GM19025 (cell line): ENCODE measurements at regions not wholly inside any gene's neighbourhood (a gene's known extent, or its start where the extent isn't known, plus 50 kb on each side); places are given as distances from the start of the nearest gene placed in this dataset.

Source experiments
- ATAC-seq: cut with Tn5 transposase; IDR thresholded peaks from one replicate; pipeline ENCODE4 v1.9.1; 2021; ENCODE audit warnings: mild to moderate bottlenecking, low read depth, moderate library complexity; ENCODE audit not compliant: unreplicated experiment

- ATAC-seq = no peak
These were observed 445.0 kb upstream of the GOLIM4 start for GRCh38 chr3:168540726-168541125.

- ATAC-seq = no peak
These were observed 444.2 kb upstream of the GOLIM4 start for GRCh38 chr3:168539909-168540308.

- no peak for ATAC-seq
These were observed 439.0 kb upstream of the GOLIM4 start for GRCh38 chr3:168534761-168535160.

- ATAC-seq = no peak
These were observed 437.9 kb upstream of the GOLIM4 start for GRCh38 chr3:168533600-168533999.

- ATAC-seq = no peak
These were observed 436.4 kb upstream of the GOLIM4 start for GRCh38 chr3:168532135-168532534.

- ATAC-seq = no peak
These were observed 435.4 kb upstream of the GOLIM4 start for GRCh38 chr3:168531116-168531515.

GRCh38 chr3:168524129-168524528, 428.4 kb upstream of the GOLIM4 start:
- ATAC-seq = no peak

GRCh38 chr3:168517249-168518071, 421.7 kb upstream of the GOLIM4 start:
- no peak for ATAC-seq

- no peak for ATAC-seq
These were observed 418.5 kb upstream of the GOLIM4 start for GRCh38 chr3:168514252-168514651.

- no peak for ATAC-seq
These were observed 417.1 kb upstream of the GOLIM4 start for GRCh38 chr3:168512802-168513201.

GRCh38 chr3:168511428-168512014, 415.8 kb upstream of the GOLIM4 start:
- ATAC-seq = no peak

- ATAC-seq = no peak
These were observed 410.9 kb upstream of the GOLIM4 start for GRCh38 chr3:168506589-168506988.

GRCh38 chr3:168501570-168501969, 405.8 kb upstream of the GOLIM4 start:
- ATAC-seq = no peak

- ATAC-seq = no peak
These were observed 402.5 kb upstream of the GOLIM4 start for GRCh38 chr3:168498194-168498593.

GRCh38 chr3:168497741-168498140, 402.0 kb upstream of the GOLIM4 start:
- no peak for ATAC-seq

GRCh38 chr3:168497183-168497582, 401.5 kb upstream of the GOLIM4 start:
- no peak for ATAC-seq

- no peak for ATAC-seq
These were observed 400.2 kb upstream of the GOLIM4 start for GRCh38 chr3:168495932-168496331.

GRCh38 chr3:168495270-168495669, 399.5 kb upstream of the GOLIM4 start:
- no peak for ATAC-seq

GRCh38 chr3:168493412-168494205, 397.9 kb upstream of the GOLIM4 start:
- no peak for ATAC-seq

- ATAC-seq = no peak
These were observed 395.3 kb upstream of the GOLIM4 start for GRCh38 chr3:168490981-168491380.

- ATAC-seq = no peak
These were observed 393.6 kb upstream of the GOLIM4 start for GRCh38 chr3:168489301-168489700.
